ENCODE measurements at regions not wholly inside any gene's neighbourhood (a gene's known extent, or its start where the extent isn't known, plus 50 kb on each side); places are given as distances from the start of the nearest gene placed in this dataset.
"Not testable (repeated sequence)": the region's sequence is repeated elsewhere in the genome, so short reads cannot be mapped to it uniquely, and the experiment has no call there.

DNA sequence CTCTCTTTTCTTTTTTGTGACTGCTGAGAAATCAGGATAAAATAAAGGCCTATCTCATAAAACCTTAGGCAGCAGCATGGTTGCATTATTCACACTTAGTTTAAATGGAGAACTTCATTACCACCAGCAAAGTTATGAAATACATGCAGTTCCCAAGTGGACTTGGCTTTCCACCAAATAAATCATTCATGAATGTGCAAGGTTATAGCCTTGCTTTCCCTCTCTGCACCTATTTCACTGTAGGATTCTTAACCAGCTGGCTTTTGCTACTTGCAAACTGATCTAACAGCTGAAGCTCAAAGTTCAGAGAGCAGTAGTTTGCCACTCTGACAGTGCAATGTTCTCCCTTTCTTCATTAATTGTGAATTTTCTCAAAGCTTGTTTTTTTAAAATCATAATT is 140.1 kb upstream of the SMIM31 start:
- DNase-seq: no peak

DNA sequence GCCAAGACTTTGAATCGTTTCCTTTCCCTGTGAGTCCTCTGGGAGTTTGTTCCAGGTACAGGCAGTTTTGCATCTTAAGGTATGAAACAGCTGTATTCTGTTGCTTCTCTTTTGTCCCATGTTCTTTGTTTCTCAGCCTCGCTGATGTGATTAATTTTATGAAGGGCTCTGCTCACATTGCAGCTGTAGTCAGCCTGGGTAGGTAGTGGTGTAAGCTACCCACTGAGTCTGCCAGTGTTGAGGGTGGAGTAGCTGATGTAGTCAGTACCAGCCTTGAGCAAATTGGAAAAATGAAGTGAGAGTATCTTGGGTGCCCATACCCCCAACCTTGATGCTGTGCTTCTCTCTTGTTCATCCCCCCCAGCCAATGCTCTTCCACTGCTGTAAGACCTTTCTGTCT is 139.6 kb upstream of the SMIM31 start:
- no peak for DNase-seq

DNA sequence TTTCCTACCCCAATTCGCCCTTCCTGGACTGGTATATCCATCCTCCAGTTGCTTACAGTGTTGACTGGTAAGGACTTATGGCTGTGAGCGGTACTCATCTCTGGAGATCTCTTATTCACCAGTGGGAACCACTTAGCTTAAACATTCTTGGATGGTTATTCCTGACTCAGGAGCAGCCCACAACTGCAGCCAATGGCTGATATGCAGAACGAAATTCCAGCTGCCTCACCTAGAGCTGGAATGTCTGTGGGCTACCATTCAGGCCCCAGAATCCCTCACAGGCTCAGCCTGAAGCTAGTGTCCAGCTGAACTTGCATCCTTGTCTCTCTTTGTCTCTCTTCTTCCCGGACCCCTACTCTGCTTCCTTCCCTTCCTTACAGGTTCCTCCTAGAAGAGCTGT is 138.9 kb upstream of the SMIM31 start:
- no peak for DNase-seq

DNA sequence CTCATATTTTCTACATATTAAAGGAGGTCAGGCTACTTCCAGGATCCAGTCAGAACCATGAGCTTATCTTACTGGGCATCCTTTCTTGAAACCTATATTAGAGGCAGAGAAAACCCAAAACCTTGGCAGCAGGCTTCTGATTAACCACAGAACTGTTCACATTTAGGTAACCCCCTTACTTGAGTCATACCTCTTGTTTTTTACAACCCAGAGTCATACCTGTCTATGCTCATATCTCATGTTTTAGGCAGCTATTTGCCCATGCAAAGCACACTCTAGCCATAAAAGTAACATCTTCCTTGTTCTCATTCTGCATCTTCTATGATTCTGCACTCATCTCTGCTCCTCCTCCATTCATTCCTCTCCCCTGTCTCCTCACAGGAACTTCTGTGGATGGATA is 138.0 kb upstream of the SMIM31 start:
- DNase-seq: no peak

DNA sequence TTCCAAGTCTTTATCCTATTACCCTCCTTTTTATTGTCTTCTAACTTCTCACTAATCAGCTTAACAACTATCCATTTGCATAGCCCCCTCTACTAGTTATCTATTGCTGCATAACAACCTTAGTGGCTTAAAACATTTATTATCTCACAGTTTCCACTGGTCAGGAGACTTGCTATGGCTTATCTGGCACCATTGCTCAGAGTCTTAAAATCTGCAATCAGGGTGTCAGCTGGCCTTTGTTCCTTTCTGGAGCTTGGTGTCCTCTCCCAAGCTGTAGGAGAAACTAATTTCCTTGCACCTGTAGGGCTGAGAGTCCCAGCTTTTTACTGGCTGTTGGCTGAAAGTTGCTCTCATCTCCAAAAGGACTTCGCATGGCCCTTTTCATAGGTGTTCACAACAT is 137.0 kb upstream of the SMIM31 start:
- DNase-seq: no peak

DNA sequence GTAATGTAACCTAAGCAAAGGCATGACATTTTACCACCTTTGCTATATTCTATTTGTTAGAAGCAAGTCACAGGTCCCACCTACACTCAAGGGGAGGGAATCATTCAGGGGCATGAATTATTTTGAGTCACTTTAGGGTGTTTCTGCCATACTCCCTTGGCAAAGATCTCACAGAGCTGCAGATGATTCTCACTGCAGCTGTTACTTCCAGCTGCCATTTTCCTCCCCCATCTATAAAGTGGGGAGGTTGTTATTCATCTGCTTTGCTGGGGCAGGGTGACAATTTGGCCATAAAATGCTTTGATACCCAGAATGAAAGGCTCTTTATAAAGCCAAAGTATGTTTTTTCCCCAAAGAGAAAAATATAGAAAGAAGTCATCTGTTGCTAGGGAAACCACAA is 136.5 kb upstream of the SMIM31 start:
- no peak for DNase-seq

DNA sequence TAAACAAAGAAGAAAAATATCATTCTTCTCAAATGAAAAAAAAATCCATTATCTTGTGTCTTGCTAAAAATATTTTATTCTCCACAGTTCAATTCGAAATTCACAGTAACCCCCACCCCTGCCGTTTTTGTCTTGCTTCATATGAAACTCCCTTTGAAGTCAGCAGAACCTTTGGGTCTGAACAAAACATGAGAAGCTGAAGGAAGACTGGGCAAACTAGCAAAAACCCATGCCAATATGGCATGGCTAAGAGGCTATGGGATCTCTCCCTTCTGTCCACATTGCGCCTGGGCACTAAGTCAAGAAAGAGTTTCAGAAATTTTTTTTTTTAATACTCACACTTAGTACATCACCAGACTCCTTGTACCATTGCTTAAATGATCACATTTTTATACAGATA is 136.0 kb upstream of the SMIM31 start:
- DNase-seq: no peak

DNA sequence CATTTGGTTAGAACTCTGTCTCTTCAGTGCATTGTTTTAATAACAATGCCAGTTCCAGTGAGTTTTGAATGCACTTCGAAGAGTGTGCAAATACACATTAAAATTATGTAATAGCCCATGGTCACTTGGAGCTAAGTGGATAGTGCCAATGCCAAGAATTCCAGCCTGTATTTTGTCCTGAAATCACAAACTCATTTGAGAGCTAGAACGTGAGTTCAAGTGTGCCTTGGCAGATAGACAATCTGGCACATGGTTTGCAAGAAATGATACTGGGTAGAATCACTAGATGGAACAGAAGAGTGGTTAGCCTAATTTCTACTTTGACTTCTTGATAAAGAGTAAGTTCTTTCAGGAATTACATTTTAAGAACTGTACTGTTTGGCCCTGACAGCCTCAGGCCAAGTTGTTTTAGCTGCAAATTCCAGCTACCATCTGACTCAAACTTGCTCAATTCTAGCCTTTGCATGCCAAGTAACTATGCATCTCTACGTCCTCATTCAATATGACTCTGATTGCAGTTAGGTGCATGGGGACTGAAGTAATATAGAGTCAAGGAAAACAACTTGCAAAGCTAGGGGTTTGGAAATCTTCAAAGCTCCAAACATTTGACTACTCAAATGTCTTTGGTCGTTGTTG is 131.9 kb upstream of the SMIM31 start:
- no peak for DNase-seq

DNA sequence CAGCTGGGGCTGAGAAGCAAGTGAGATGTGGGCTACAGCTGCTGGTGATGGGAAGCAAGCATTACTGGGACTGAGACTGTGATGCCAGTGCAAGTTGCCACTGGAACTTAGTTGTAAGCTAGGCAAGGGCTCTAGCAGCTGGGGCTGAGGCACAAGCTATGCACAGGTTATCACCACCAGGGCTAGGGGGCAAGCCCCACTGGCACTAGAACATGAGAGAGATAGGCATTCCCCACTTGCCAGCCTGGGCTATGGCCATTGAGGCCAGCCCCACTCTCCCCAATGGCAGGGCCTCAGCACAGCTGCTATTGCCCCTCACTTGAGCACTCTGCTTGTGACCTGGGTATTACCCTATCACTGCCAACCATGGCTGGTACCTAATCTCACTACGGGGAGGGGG is 130.8 kb upstream of the SMIM31 start:
- no peak for DNase-seq

DNA sequence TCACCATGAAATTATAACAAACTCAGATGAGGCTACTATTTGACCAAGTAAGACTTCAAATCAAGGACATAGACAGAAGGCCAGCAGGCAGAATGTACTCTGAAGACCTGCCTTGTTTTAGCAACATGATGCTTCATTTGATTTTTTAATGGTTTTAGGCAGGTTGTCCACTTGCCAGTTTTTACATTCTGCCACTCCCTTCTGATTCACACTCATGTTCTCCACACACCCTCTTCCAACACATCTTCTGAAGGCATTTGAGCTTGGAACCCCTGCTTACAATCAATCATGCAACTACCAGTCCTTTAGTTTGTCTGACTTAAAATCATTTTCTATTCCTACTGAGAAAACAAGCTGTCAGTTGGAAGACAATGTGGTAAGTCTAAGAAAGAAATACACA is 114.9 kb upstream of the SMIM31 start:
- no peak for DNase-seq

DNA sequence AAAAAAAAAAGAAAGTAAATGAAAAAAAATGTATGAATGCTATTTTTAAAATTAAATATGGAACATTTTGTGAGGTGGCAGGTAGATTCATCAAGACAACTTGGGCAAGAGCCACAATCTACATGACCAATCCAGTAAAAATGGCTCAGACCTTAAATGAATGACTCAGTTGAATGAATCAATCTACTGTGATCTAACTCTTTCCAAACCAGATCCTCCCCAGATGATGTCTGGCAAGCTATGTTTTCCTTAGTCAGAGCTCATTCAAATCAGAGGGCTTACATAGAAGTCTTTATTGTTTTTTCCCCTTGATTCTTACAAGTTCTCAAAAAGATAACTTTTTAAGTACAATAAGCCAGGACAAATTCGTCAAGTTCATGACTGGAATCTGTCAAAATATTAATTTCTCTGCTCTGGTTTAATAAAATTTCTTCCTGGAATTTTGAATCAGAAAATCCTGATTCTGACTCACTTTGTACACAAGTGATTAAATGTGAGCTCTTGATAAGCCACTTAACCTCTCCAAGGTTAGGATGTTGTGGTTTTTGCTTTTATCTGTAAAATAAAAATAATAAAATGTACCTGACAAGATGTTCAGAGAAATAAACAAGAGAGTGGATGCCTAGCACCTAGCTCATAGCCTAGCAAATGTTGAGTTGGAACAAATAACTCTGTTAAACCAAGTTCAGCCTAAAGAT is 105.6 kb upstream of the SMIM31 start:
- DNase-seq: no peak

DNA sequence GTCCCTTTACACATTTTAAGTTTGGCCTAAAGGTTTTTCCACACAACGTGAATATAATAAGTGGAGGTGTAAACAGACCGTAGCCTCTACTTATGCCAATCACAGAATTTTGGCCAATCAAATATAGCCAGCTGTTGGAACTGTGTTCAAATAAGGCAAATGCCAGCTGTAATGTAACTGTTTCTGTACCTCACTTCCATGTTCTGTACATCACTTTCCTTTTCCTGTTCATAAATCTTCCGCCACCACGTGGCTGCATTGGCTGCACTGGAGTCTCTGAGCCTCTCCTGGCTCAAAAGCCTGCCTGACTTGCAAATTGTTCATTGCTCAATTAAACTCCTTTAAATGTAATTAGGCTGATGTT is 105.1 kb upstream of the SMIM31 start:
- DNase-seq: no peak

DNA sequence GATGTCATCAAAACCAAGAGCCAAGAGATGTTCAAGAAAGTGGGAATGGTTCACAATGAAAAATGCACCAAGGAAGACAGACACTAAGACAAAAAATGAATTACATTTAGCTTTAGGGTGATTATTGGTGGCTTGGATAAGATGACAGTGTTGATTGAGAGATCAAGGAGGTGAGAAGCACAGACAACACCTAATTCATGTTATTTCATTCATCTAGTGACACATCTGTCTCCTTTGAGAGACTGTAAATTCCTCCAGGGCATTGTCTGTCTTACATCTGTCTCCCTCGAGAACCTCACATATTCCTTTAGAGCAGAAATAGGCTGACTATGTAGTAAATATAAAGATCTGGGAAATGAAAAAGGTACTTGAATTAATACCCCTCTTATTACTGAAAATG is 94.2 kb upstream of the SMIM31 start:
- no peak for DNase-seq

DNA sequence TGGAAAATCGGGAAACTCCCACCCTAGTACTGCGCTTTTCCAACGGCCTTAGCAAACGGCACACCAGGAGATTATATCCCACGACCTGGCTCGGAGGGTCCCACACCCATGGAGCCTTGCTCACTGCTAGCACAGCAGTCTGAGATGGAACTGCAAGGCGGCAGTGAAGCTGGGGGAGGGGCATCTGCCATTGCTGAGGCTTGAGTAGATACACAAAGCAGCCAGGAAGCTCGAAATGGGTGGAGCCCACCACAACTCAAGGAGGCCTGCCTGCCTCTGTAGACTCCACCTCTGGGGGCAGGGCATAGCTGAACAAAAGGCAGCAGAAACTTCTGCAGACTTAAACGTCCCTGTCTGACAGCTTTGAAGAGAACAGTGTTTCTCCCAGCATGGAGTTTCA is 77.8 kb upstream of the SMIM31 start:
- DNase-seq: not testable (repeated sequence)

DNA sequence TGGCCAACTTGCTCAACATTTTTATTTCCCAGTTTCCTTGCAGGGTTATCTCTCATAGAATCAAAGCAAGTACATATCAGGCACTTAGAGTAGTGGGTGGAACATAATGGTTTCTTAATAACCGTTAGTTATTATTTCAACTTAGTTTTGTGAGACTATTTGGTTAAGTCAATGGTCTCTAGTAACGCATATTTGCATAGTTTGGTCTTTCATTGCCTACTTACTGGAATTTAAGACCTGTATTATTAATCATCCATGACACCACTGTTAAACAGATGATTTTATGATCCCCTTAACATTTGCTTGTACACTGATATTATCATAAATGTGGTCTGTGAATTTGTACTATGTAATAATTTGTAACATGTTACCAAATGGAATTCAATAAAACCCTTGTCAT is 70.9 kb upstream of the SMIM31 start:
- DNase-seq: no peak

DNA sequence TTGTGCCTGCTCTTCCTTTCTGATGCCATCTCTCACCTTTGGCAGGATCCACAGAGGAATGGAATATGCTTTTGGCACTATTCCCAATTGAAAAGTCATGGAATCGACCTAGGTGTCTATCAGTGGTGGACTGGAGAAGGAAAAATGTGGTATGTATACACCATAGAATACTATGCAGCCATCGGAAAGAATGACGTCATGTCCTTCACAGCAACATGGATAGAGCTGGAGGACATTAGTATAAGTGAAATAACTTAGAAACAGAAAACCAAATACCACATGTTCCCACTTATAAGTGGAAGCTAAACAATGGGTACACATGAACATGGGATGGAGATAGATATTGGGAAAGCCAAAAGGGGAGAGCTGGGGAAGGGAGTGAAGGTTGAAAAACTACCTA is 58.3 kb upstream of the SMIM31 start:
- no peak for DNase-seq

DNA sequence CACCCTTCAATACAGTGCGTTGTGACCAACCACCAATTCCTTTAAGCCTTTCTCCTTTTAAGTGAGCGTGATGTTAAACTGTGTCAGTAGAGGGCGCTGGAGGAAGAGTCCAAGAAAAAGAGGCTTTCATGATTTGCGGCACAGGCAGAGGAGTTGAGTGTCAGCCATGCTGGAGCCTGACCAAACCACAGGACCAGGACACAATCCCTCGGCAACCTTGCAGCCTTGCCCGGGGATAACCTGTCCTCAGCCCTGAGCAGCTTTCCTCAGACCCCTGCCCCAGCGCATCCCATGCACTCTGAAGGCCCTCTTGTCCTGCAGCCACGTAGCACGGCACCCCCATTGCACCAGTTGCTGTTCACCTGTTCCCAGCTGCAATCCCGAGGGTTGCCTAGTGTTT is 53.5 kb upstream of the SMIM31 start:
- peak in 1 of 2 experiments; percentile 16 for DNase-seq

DNA sequence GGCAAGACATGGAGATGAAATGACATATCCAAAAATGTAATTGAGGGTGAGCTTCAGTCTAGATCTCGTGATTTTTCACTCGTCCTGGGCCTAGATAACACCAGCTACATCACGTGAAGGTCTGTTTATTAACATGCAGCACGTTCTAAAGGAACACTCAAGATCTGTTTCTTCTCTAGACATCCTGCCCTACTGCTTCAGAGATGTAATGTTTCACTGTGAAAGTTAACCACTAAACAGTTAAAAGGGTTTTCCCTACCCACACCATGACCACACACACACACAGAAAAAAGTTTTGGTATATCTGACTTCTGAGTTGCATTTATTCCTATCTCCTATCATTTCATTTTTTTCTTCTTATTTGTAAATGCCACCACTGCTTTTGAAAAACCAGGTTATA is 52.3 kb upstream of the SMIM31 start:
- no peak for DNase-seq
